ENCODE measurements at regions not wholly inside any gene's neighbourhood (a gene's known extent, or its start where the extent isn't known, plus 50 kb on each side); places are given as distances from the start of the nearest gene placed in this dataset.

DNA sequence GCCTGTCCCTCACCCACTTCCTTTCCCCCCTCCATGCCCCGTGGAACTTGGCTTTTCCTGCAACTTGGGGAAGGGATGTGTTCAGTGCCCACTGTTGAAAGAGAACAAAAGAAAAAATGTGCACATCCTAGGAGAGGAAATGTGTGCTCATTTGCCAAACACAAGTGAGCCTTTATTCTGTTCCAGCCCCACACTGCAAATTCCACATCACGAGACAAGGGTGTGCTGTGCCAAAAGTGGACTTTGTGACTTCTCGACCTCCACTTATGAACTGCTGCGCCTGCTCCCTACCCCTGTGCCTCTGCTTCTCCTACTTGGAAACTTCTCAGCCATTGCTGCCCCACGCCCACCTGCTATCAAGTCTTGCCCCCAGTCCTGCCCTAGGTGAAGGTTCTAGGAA, 97.0 kb upstream of the GRIK3 start:
- no peak for TF ChIP-seq EZH2 (IDR thresholded peaks at IDR 0.05; ENCODE audit: low read depth, unreplicated experiment)
- TF ChIP-seq, protein P1, sequence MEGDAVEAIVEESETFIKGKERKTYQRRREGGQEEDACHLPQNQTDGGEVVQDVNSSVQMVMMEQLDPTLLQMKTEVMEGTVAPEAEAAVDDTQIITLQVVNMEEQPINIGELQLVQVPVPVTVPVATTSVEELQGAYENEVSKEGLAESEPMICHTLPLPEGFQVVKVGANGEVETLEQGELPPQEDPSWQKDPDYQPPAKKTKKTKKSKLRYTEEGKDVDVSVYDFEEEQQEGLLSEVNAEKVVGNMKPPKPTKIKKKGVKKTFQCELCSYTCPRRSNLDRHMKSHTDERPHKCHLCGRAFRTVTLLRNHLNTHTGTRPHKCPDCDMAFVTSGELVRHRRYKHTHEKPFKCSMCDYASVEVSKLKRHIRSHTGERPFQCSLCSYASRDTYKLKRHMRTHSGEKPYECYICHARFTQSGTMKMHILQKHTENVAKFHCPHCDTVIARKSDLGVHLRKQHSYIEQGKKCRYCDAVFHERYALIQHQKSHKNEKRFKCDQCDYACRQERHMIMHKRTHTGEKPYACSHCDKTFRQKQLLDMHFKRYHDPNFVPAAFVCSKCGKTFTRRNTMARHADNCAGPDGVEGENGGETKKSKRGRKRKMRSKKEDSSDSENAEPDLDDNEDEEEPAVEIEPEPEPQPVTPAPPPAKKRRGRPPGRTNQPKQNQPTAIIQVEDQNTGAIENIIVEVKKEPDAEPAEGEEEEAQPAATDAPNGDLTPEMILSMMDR (conservative IDR thresholded peaks at IDR 0.05; ENCODE audit: low read depth in 2 of 2), result no peak
- TF ChIP-seq, protein P2, sequence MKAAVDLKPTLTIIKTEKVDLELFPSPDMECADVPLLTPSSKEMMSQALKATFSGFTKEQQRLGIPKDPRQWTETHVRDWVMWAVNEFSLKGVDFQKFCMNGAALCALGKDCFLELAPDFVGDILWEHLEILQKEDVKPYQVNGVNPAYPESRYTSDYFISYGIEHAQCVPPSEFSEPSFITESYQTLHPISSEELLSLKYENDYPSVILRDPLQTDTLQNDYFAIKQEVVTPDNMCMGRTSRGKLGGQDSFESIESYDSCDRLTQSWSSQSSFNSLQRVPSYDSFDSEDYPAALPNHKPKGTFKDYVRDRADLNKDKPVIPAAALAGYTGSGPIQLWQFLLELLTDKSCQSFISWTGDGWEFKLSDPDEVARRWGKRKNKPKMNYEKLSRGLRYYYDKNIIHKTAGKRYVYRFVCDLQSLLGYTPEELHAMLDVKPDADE (IDR thresholded peaks at IDR 0.05), result no peak
- TF ChIP-seq, protein P3, sequence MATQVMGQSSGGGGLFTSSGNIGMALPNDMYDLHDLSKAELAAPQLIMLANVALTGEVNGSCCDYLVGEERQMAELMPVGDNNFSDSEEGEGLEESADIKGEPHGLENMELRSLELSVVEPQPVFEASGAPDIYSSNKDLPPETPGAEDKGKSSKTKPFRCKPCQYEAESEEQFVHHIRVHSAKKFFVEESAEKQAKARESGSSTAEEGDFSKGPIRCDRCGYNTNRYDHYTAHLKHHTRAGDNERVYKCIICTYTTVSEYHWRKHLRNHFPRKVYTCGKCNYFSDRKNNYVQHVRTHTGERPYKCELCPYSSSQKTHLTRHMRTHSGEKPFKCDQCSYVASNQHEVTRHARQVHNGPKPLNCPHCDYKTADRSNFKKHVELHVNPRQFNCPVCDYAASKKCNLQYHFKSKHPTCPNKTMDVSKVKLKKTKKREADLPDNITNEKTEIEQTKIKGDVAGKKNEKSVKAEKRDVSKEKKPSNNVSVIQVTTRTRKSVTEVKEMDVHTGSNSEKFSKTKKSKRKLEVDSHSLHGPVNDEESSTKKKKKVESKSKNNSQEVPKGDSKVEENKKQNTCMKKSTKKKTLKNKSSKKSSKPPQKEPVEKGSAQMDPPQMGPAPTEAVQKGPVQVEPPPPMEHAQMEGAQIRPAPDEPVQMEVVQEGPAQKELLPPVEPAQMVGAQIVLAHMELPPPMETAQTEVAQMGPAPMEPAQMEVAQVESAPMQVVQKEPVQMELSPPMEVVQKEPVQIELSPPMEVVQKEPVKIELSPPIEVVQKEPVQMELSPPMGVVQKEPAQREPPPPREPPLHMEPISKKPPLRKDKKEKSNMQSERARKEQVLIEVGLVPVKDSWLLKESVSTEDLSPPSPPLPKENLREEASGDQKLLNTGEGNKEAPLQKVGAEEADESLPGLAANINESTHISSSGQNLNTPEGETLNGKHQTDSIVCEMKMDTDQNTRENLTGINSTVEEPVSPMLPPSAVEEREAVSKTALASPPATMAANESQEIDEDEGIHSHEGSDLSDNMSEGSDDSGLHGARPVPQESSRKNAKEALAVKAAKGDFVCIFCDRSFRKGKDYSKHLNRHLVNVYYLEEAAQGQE (IDR thresholded peaks at IDR 0.05; ENCODE audit: unreplicated experiment), result no peak
- no peak for TF ChIP-seq CREB1 (CRISPR knock-in tag; IDR thresholded peaks at IDR 0.05; ENCODE audit: low read depth)
- no peak for TF ChIP-seq POLR2AphosphoS5 (IDR thresholded peaks at IDR 0.05; ENCODE audit: low read depth)
- no peak for TF ChIP-seq EZH2phosphoT487 (IDR thresholded peaks at IDR 0.05; ENCODE audit: unreplicated experiment)
- no peak for TF ChIP-seq STAT1 (IDR thresholded peaks at IDR 0.05; ENCODE audit: unreplicated experiment)
- TF ChIP-seq JUNB (IDR thresholded peaks at IDR 0.05; ENCODE audit: unreplicated experiment), result no peak
- no peak for TF ChIP-seq ZNF331 (CRISPR knock-in tag; IDR thresholded peaks at IDR 0.05; ENCODE audit: low read depth)
- TF ChIP-seq NANOG (IDR thresholded peaks at IDR 0.05; ENCODE audit: borderline replicate concordance), result no peak
- TF ChIP-seq ZNF114 (CRISPR knock-in tag; IDR thresholded peaks at IDR 0.05), result no peak
- TF ChIP-seq, protein P4, sequence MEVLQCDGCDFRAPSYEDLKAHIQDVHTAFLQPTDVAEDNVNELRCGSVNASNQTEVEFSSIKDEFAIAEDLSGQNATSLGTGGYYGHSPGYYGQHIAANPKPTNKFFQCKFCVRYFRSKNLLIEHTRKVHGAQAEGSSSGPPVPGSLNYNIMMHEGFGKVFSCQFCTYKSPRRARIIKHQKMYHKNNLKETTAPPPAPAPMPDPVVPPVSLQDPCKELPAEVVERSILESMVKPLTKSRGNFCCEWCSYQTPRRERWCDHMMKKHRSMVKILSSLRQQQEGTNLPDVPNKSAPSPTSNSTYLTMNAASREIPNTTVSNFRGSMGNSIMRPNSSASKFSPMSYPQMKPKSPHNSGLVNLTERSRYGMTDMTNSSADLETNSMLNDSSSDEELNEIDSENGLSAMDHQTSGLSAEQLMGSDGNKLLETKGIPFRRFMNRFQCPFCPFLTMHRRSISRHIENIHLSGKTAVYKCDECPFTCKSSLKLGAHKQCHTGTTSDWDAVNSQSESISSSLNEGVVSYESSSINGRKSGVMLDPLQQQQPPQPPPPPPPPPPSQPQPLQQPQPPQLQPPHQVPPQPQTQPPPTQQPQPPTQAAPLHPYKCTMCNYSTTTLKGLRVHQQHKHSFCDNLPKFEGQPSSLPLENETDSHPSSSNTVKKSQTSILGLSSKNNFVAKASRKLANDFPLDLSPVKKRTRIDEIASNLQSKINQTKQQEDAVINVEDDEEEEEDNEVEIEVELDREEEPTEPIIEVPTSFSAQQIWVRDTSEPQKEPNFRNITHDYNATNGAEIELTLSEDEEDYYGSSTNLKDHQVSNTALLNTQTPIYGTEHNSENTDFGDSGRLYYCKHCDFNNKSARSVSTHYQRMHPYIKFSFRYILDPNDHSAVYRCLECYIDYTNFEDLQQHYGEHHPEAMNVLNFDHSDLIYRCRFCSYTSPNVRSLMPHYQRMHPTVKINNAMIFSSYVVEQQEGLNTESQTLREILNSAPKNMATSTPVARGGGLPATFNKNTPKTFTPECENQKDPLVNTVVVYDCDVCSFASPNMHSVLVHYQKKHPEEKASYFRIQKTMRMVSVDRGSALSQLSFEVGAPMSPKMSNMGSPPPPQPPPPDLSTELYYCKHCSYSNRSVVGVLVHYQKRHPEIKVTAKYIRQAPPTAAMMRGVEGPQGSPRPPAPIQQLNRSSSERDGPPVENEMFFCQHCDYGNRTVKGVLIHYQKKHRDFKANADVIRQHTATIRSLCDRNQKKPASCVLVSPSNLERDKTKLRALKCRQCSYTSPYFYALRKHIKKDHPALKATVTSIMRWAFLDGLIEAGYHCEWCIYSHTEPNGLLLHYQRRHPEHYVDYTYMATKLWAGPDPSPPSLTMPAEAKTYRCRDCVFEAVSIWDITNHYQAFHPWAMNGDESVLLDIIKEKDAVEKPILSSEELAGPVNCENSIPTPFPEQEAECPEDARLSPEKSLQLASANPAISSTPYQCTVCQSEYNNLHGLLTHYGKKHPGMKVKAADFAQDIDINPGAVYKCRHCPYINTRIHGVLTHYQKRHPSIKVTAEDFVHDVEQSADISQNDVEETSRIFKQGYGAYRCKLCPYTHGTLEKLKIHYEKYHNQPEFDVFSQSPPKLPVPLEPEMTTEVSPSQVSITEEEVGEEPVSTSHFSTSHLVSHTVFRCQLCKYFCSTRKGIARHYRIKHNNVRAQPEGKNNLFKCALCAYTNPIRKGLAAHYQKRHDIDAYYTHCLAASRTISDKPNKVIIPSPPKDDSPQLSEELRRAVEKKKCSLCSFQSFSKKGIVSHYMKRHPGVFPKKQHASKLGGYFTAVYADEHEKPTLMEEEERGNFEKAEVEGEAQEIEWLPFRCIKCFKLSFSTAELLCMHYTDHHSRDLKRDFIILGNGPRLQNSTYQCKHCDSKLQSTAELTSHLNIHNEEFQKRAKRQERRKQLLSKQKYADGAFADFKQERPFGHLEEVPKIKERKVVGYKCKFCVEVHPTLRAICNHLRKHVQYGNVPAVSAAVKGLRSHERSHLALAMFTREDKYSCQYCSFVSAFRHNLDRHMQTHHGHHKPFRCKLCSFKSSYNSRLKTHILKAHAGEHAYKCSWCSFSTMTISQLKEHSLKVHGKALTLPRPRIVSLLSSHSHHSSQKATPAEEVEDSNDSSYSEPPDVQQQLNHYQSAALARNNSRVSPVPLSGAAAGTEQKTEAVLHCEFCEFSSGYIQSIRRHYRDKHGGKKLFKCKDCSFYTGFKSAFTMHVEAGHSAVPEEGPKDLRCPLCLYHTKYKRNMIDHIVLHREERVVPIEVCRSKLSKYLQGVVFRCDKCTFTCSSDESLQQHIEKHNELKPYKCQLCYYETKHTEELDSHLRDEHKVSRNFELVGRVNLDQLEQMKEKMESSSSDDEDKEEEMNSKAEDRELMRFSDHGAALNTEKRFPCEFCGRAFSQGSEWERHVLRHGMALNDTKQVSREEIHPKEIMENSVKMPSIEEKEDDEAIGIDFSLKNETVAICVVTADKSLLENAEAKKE (CRISPR knock-in tag; IDR thresholded peaks at IDR 0.05), result no peak
